ENCODE measurements at regions not wholly inside any gene's neighbourhood (a gene's known extent, or its start where the extent isn't known, plus 50 kb on each side); places are given as distances from the start of the nearest gene placed in this dataset.
A peak's percentile ranks its signal among the peaks of the same experiment; 100 is the strongest.
"Not testable (repeated sequence)": the region's sequence is repeated elsewhere in the genome, so short reads cannot be mapped to it uniquely, and the experiment has no call there.

DNA sequence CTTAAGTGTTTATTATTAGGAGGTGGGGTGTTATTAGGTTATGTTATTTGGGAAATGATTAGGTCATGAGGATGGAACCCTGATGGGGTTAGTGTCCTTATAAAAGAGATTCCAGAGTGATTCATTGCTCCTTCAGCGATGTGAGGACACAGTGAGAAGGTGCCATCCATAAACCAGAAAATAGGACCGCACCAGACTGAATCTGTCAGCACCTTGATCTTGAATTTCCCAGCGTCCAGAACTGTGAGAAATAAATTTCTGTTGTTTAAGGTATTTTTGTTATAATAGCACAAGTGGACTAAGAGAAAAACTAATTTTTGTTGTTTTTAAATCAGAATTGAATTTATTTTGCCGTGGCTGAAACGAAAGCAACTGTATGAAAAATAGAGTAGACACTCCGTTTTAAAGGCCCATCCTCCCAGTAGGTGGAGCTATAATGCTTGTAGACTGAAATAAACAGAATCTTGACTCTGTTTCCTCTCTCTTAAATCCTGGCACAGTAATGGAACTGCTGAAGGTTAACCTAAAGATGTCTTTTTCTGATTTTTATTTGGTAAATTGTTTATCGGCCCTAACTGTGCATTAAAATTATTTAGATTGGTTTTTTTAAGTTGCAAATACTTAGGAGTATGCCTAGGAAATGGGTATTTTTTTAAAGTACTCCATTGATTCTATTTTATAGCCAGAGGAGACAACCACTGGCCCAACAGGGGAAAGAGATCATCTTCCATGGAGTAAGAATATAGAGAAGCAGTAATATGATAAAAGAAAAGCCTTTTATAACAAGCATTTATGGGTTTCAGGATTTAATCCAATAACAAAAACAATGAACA lies 133.2 kb upstream of the ADAMTS3 start:
- peak overlapping the region; percentile 52 for H3K4me3 ChIP-seq (ENCODE audit: low read depth, low read length)
- TF ChIP-seq, protein P1, sequence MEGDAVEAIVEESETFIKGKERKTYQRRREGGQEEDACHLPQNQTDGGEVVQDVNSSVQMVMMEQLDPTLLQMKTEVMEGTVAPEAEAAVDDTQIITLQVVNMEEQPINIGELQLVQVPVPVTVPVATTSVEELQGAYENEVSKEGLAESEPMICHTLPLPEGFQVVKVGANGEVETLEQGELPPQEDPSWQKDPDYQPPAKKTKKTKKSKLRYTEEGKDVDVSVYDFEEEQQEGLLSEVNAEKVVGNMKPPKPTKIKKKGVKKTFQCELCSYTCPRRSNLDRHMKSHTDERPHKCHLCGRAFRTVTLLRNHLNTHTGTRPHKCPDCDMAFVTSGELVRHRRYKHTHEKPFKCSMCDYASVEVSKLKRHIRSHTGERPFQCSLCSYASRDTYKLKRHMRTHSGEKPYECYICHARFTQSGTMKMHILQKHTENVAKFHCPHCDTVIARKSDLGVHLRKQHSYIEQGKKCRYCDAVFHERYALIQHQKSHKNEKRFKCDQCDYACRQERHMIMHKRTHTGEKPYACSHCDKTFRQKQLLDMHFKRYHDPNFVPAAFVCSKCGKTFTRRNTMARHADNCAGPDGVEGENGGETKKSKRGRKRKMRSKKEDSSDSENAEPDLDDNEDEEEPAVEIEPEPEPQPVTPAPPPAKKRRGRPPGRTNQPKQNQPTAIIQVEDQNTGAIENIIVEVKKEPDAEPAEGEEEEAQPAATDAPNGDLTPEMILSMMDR (IDR thresholded peaks at IDR 0.05; ENCODE audit: control insufficient read depth, extremely low read depth, insufficient read depth), result peak; percentile 72
- DNase-seq (ENCODE audit: low read depth), result peak; percentile 22

DNA sequence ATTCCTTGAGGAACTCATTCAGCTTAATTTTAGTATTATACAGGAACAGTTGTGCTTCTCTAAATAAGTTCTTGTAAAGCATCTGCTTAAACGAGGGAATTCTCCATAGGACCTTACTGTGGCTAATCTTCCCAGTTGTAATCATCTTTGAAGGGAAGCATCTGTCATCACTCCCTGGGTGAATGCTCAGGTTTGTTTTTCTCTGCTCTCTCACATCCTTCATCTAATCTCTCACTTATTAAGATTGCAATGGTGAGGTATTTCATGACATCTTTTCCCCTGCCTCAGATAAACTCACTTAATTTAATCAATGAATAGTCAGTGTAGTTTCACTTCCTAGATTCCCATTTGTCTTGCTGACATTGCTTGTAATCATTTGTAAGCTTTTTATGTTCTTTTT lies 121.8 kb upstream of the ADAMTS3 start:
- no peak overlapping the region for H3K4me3 ChIP-seq (ENCODE audit: low read depth, low read length)
- no peak for DNase-seq (ENCODE audit: low read depth)
- TF ChIP-seq, protein P1 (IDR thresholded peaks at IDR 0.05; ENCODE audit: control insufficient read depth, extremely low read depth, insufficient read depth), result no peak

DNA sequence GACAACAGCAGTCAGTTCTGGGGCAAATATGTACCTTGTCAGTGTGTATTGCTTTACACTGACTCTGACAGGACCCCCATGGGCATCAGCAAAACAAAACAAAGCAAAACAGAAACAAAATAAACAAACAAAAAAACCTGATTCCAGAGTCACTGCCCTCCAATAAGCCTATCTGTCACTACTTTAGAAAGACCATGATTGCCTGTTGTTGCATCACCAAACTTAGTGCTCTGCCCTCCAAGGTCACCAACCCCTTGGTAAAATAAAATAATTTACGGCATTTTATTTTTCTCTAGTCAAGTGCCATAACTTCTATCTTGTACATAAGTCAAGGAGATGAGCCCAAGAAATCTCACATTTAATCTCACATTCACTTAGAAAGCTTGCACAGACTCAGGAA lies 120.9 kb upstream of the ADAMTS3 start:
- no peak overlapping the region for H3K4me3 ChIP-seq (ENCODE audit: low read depth, low read length)
- DNase-seq (ENCODE audit: low read depth), result no peak
- TF ChIP-seq, protein P1 (IDR thresholded peaks at IDR 0.05; ENCODE audit: control insufficient read depth, extremely low read depth, insufficient read depth), result no peak

DNA sequence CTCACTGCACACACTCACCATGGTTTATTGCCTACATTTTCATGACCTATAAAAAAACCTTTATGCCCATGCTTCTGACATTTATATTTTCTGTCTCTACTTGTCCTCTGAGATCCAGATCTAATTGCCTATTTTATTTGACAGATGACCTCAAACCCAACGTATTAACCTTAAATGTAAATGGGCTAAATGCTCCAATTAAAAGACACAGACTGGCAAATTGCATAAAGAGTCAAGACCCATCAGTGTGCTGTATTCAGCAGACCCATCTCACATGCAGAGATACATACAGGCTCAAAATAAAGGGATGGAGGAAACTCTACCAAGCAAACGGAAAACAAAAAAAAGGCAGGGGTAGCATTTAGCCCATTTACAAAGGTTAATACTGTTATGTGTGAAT lies 117.4 kb upstream of the ADAMTS3 start:
- not testable (repeated sequence) for H3K4me3 ChIP-seq (ENCODE audit: low read depth, low read length); DNase-seq (ENCODE audit: low read depth)

DNA sequence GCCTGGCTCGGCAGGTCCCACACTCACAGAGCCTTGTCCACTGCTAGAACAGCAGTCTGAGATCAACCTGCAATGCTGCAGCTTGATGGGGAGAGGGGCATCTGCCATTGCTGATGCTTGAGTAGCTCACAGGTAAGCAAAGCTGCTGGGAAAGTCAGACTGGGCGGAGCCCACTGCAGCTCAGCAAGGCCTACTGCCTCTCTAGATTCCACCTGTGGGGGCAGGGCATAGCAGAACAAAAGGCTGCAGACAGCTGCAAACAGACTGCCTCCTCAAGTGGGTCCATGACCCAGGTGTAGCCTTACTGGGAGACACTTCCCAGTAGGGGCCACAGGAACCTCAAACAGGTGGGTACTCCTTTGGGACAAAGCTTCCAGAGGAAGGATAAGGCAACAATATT lies 110.6 kb upstream of the ADAMTS3 start:
- TF ChIP-seq, protein P1 (IDR thresholded peaks at IDR 0.05; ENCODE audit: control insufficient read depth, extremely low read depth, insufficient read depth), result no peak
- no peak for DNase-seq (ENCODE audit: low read depth)
- H3K4me3 ChIP-seq (ENCODE audit: low read depth, low read length), result no peak overlapping the region

DNA sequence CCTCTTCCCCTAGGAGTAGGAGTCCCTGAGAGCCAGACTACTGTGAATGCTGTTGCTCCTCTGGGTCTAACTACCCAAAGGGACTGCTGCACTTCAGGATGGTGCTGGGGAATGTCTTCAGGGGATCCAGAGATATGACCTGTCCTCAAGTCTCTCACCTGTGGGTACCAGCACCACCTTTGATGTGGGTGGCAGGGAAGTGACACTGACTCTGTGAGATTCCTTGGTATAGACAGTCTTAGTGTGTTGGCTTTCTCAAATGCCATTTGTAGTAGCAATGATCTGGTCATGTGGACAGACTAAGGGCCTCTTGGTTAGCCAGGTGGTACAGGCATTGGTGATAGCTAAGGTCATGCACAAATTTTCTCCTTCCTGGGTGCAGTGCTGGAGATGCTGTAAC lies 108.9 kb upstream of the ADAMTS3 start:
- TF ChIP-seq, protein P1 (IDR thresholded peaks at IDR 0.05; ENCODE audit: control insufficient read depth, extremely low read depth, insufficient read depth), result no peak

DNA sequence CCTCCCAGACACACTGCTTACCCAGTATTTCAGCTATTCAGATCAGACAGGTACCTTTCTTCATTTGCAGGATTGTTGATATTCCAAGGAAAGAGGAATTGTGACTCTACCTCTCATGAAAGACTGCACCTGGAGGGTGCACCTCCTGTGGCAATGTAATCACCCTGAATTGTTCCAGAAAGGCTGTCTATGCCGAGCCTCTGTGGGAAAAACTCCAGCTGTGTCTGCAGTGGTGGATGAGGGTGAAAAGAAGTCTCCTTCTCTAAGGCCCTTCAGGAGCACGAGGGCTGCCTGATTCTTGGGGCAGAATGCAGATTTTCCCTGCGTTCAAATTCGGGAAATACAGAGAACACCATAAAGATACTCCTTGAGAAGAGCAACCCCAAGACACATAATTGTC lies 108.2 kb upstream of the ADAMTS3 start:
- no peak overlapping the region for H3K4me3 ChIP-seq (ENCODE audit: low read depth, low read length)
- TF ChIP-seq, protein P1 (IDR thresholded peaks at IDR 0.05; ENCODE audit: control insufficient read depth, extremely low read depth, insufficient read depth), result no peak
- no peak for DNase-seq (ENCODE audit: low read depth)

More for the DNA sequence above, 108.9 kb upstream of the ADAMTS3 start:
- DNase-seq (ENCODE audit: low read depth), result no peak
- no peak overlapping the region for H3K4me3 ChIP-seq (ENCODE audit: low read depth, low read length)

Data from LNCaP clone FGC (cell line).